ENCODE measurements at regions not wholly inside any gene's neighbourhood (a gene's known extent, or its start where the extent isn't known, plus 50 kb on each side); places are given as distances from the start of the nearest gene placed in this dataset.
A peak's percentile ranks its signal among the peaks of the same experiment; 100 is the strongest.

DNA sequence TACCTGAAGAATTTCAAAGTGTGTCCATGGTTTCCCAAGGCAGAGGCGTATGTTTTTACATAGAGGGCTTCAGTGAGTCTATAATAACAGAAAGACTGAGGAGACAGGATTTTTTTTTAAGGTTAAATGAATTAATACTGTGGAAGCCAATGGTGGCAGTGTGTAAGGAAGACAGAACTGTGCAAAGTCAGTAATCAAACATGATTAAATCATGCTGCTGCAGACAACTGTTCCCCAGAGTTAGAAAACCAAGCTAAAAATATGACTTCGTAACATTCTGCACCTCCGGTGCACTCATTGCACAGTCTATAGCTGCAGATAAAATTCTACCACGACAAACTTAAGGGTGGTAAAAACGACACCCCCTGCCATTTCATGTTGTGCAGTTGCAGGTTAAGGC, 309.6 kb upstream of the TRIB2 start:
- no peak for DNase-seq (ENCODE audit: low read depth, low spot score)

DNA sequence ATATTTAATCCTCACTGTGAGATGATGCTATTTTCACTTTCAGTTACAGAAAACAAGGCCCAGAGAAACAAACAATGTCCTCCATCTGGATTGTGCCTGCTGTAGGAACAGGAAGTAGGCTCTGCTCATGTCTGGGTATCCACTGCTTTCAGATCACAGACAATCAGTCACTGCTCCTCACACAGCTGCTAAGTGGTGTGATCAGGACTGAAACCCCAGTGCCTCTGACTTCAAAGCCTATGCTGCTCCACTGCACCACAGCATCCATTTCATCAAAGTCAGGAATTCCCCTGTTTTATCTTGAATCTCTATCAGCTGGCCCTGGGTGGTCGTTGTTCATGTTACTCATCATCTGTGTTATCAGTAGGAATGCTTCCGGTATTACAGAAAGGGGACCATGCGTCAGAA, 303.8 kb upstream of the TRIB2 start:
- DNase-seq (ENCODE audit: low read depth, low spot score): peak; percentile 36

DNA sequence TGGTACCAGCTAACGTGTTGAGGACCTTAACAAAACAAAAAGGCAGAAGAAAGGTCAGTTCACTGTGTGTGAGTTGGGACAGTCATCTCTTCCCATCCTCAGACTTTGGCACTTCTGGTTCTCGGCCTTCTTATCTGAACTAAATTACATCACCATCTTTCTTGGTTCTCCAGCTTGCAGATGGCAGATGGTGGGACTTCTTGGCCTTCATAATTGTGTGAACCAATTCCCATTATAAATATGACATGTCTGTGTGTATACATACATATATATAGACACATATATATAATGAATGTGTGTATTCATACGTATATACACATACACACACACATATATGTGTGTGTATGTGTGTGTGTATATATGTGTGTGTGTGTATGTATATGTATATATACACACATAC, 301.2 kb upstream of the TRIB2 start:
- DNase-seq (ENCODE audit: low read depth, low spot score): no peak

DNA sequence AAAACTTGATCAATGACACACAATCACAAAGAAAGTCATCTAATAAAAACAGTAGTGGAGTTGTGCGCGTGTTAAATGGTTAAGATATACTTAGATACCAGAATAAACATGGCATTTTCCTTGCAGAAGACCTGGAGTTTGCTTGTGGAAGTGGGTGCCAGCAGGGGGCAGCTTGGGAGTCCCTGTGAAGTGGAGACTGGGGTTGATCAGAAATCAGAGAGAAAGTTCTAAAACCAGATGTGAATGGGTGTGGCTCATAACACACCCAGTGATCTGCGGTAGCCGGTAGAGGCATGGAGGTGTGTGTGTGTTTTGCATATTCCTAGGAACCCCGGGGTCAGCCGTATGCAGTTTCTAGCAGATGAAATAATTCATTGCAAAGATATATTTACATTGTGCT, 300.1 kb upstream of the TRIB2 start:
- DNase-seq (ENCODE audit: low read depth, low spot score): no peak

DNA sequence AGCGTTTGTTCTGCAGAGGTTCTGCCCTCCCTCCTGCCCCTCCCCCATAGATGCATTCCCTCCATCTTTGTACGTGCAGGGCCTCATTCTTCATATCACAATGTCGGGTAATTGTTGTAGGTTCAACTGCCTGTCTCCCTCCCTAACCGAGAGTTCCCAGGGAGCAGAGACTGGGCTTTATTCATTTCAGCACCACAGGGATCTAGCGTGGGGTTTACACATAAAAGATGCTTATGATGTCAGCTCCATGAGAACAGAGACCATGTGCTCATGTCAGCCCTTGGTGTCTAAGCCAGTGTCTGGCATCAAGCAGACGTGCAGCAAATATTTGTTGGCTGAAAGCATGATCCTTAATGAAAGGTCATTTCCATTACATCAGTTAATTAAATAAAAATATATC, 298.9 kb upstream of the TRIB2 start:
- DNase-seq (ENCODE audit: low read depth, low spot score): no peak

DNA sequence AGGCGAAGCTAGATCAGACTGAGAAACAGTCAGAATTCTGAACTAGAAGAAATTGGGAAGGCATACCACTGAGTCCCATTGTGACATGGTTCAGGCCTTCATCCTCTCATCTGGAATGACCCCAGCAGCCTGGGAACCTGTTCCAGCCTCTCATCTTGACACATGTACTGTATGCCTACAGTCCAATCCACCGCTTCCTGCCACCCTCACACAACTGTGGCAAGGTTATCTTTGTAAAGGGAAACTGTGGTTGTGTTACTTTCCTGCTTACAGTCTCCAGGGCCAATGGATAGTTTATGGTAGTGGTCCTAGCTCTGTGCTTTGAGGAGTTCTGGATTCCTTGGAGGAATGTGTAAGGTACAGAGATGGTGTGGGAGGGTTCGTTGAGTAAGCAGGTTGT, 296.9 kb upstream of the TRIB2 start:
- no peak for DNase-seq (ENCODE audit: low read depth, low spot score)

DNA sequence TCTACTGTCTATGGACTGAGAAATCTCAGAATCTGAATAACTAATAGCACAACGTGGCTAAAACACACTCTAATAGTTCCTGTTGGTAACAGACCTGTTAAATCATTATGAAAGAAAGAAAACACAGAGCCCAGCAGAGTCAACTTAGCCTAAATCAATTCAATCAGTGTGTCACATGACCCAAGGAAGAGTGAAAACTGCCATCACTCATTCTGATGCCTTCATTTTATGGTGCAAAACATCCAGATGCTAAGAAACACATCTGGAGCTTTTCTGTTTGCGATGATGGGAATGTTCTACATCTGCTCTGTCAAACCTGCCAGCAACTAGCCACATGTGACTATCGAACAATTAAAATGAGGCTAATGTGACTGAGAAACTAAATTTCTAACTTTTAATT, 295.7 kb upstream of the TRIB2 start:
- no peak for DNase-seq (ENCODE audit: low read depth, low spot score)

DNA sequence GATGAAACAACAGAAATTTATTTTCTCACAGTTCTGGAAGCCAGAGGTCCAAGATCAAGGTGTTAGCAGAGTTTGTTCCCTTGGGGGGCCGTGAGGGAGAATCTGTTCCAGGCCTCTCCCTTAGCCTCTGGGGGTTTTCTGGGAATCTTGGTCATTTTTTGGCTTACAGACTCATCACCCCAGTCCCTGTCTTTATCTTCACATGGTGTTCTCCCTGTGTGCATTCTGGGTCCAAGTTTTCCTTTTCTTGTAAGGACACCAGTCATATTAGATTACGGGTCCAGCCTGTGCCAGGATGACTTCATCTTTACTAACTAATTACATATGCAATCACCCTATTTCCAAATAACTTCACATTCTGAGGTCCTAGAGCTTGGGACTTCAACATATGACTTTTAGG, 292.5 kb upstream of the TRIB2 start:
- no peak for DNase-seq (ENCODE audit: low read depth, low spot score)

DNA sequence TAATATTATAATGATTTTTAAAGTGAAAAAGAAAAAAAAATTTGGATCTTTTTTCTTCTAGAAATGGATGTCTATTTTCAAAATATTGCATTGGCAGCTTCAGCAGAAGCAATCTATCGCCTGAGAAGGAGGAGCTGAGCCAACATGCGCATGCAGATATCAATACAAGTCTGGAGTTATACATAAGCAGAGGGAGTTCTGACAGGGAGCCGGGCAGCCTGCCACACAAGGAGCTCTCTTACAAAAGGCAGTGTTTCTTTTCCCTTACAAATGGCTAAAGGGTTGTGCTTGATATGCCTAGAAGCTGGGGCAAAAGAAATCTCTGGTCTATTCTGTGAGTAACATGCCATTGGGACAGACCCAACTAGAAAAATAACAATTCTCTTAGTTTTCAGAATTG, 291.9 kb upstream of the TRIB2 start:
- peak; percentile 71 for DNase-seq (ENCODE audit: low read depth, low spot score)

DNA sequence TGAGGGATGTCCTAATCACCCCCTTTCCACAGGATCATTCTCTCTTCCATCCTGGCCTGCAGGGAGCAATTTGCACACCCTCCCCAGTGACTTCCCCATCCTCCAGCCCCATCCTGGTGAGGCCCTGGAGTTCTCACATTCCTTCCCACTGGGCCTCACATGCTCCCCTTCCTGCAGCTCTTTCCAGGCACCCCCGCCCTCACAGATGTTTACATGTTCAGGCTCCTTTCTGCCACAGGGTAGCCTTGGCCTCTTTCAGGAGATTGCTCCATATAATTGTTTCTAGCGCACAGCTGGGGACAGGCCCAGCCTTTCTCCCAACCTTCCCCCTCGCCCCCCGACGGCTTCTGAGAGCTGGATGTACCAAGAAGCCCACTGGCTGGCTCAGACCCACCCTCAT, 288.4 kb upstream of the TRIB2 start:
- no peak for DNase-seq (ENCODE audit: low read depth, low spot score)

DNA sequence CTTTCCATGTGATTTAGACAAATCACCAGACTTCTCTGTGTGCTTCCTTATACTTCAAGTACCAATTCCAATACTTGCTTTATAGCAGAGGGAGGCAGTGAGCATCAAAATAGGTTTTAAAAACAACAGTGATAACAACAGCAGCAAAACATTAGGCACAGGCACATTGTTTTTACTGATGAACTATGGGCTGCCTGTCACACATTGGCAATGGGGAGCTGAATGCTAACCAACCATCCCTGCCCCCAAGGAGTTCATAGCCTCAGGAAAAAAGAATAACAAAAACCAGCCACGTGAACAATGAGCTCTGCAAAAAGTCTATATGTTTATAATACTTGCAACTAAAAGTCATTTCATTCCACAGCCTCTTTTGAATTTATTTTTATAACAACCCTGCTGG, 287.9 kb upstream of the TRIB2 start:
- no peak for DNase-seq (ENCODE audit: low read depth, low spot score)

DNA sequence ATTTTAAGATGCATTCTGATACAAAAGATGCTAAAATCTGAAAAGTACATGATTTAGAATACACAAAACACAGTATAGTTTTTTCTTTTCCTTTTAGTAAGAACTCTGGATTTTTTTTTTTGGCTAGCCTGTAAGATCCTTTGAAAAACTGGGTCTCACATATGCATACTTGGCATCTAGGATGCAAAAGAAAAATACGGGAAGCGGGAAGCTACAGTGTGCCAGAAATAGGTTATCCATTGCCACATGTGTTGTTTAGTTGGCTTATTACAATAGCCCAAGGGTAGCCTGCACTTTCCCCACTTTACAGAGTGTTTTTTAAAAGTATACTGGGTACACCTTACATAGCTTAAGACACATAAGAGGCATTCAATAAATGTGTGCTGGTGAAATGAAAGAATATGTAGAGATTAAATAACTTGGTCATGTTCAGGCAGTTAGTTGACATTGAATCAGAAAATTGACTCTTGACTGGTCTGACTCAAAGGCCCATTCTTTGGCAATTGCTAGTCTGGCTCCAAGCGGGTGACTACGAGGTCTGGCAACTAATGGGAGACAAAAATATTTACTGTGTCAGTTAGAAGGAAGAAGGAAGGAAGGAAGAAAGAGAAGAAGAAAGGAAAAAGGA, 286.8 kb upstream of the TRIB2 start:
- DNase-seq (ENCODE audit: low read depth, low spot score): peak; percentile 51

DNA sequence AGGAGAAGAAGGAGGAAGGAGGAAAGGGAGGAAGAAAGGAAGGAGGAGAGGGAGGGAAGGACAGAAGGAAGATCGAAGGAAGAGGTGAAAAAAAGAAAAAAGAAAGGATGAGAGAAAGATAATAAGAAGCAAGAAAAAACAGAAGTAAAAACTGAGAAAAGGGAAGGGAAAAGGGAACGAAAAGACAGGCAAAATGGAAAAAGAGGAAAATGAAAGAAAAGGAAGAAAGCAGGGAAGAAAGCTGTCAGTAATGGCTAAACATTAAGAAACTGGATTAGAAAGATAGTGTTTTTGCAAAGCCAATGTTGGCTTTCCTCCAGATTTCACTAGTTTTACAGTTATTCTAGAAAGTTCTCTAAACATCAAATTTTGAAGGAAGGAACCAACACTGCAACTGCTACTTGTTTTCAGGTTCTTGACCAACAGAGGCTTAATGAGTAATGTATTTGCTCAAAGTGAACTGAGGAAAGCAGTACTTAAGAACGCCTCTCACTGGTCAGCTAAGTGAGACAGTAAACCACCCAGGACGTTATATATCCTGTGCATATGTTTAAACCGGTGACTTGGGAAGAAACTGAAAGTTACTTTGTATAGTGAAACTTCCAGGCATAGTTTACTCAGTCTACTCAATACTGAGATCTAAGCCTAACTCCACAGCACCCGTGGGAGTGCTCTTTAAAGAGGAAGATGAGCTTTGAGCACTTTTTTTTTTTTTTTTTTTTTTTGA, 286.2 kb upstream of the TRIB2 start:
- DNase-seq (ENCODE audit: low read depth, low spot score): no peak

DNA sequence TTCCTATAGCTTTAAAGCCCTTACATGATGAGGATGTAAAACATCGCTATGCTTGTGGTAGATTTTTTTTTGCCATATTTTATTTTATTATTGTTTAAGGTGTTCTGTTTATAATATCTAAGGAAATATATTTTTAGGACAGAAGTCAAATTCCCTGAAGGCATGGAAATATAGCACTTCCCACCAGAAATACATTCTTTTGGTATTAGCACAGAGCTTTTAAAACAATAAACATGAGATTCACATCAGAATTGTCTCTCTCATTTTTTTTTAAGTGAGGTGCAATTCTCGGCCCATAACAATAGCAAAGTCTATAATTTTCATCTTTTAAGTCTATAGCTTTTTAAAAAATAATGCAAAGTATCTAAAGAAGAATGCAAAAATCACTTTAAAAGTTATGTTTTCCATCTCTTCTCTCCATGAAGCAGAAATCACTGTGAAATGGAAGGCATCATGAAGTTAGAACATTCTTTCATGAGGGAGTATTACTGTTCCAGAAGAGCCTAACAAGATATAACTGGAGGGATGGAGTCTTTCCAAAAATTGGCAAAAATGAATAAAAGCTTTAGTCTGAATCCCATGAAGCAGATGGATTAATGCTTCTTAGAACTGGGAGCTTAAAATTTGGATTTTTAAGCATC, 283.6 kb upstream of the TRIB2 start:
- no peak for DNase-seq (ENCODE audit: low read depth, low spot score)

DNA sequence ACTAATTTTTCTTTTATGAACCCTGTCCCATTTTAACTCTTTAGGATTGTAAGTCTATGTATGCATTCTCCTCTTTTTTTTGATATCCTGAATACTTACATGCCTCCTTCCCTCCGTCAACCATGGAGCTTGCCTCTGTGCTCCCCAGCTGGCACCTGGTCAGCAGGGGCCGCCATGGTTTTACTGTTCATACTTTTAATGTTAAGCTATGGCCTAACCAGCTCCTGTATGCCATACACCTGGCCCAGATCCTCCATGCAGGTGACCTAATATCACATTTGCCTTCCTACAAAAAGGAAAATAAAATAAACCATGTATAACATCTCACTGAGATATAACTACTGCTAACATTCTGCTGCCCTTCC, 283.1 kb upstream of the TRIB2 start:
- no peak for DNase-seq (ENCODE audit: low read depth, low spot score)

DNA sequence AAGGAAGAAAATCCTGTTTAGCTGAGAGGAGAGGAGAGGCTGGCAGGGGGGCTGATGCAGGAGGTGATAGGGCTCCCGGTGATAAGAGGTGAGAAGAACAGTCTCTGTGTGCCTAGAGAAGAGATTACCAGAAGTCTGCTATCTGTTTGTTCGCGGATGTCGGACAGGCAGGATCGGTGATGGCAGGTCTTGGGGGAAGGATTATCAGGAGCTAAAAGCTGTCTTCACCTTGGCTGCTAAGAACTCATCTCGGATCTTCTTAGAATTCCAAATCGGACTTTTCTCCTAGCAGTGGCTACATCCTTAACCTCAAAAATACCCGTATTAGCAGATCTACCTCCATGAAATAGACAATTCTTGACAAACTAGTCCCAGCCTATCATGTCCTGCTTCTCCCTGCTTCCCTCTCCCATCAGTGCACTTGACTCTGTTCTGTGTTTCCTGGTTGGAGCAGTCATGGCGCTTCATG, 282.1 kb upstream of the TRIB2 start:
- no peak for DNase-seq (ENCODE audit: low read depth, low spot score)

DNA sequence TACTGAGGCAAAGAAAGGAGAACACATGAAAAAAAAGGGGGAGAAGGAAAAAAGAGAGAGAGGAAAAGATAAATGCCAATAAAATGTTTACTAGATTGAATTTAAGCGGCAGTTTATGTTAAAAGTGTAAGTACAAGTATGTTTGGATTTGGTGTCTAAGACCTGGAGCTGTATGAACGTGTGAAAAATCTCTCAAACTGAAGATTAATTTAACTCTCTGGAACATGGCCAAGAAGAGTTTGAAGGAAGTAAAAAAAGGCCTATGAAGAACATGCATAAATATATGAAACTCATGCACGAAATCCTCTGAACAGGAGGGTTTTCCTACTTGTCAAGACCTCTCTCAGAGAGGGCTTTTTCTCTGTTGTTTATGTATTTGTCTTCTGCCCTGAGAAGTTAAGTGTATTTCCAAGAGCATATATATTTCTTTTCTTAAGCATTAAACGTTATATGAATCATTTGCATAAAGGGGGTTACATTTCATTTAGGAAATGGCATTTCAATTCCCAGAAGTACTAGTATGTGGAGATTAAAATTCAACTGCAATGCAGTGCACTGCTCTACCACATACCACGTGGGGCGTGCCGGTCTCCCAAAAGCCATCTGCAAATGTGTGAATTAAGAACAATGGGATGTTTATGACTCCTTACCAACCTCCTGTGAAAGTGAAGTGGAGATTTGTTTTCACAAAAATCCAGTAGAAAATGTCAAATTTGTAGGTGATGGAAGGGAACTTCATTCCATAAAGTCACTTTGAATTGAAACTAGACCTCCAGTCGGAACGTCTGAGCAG, 281.1 kb upstream of the TRIB2 start:
- DNase-seq (ENCODE audit: low read depth, low spot score): no peak

DNA sequence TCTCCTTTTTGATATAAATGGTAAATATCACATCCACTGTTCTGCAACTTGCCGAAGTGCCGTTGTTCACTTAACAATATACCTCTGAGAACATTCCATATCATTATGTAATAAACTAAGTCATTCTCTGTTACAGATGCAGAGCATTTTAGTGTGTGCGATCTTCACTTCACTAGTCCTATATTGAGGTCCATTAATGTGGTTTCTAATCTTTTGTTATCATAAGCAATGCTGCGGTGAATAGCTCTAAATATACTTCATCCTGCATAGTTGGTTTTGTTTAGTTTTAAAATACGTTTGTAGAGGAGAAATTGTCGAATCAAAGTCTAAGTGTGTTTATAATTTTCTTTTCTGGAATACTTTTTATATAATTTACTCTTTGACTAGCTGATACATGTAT, 280.3 kb upstream of the TRIB2 start:
- no peak for DNase-seq (ENCODE audit: low read depth, low spot score)

DNA sequence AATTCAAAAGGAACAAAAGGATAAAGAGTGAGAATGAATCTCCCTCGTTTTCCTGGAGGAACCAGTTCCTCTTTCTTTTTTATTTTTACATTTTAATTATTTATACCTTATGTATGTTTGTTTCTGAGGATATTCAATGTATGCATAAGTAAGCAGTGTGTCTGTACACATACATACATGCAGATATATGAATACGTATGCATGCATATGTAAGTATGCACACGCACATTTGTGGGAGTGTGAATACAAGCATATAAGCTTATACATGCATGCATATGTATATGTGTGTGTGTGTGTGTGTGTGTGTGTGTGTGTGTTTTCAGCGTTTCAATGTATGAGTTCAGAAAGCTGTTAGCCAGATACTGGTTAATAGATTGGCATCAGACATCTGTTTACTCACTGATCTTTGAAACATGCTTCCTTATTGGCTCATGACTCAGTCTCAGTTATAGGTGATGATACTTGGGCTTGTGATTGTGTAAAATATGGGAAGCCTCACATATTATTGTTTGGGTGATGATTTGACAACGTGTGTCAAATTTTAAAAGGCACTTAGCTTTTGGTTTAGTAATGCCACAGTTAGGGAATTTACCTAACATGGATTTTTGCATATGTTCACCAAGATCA, 279.7 kb upstream of the TRIB2 start:
- no peak for DNase-seq (ENCODE audit: low read depth, low spot score)

DNA sequence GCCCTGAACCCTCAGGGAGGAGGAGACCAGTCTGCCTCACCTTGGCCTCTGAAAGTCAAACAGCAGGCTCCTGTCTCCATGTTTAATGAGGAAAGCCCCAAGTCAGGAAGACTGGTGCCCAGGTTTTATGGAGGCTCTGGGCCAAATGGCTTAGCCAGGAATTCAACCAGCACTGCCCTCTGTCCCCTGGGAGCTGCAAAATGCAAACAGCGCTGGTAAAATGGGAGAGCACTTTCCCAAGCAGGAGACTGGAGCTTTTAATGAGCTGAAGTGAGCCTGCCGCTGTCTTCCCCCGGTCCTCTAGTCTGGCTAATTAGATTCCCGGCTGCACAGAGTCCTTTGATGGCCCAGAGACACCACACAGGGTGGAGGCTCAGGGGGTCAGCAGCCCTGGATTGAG, 276.0 kb upstream of the TRIB2 start:
- no peak for DNase-seq (ENCODE audit: low read depth, low spot score)

DNA sequence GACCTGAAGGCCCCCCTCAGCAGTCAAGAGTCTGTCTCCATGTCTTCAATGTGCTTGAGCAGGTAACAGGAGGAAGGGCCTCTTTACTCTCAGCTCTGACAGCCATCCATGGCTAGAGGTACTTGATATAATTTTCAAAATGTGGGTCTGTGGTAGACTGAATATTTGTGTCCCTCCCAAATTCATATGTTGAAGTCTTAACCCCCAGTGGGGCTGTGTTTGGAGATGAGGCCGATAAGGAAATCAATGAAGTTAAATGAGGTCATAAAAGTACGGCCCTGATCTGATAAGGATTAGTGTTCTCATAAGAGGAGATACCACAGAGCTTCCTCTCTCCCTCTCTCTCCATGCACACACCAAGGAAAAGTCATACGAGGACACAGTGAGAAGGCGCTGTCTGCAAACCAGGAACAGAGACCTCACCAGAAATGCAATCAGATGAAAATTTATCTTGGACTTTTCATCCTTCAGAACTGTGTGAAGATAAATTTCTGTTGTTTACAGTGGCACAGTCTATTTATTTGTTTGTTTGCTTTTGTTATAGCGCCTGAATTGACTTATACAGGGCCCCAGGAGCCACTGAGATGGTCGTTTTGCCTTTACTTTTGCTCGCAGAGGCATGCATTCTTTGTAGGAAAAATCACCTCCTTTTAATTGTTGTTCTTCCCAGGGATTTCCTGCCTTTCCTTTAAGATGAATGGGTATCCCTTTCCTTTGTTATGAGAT, 274.8 kb upstream of the TRIB2 start:
- DNase-seq (ENCODE audit: low read depth, low spot score): no peak

Data from astrocyte of the hippocampus (primary cell).